ENCODE measurements at regions not wholly inside any gene's neighbourhood (a gene's known extent, or its start where the extent isn't known, plus 50 kb on each side); places are given as distances from the start of the nearest gene placed in this dataset.

DNA sequence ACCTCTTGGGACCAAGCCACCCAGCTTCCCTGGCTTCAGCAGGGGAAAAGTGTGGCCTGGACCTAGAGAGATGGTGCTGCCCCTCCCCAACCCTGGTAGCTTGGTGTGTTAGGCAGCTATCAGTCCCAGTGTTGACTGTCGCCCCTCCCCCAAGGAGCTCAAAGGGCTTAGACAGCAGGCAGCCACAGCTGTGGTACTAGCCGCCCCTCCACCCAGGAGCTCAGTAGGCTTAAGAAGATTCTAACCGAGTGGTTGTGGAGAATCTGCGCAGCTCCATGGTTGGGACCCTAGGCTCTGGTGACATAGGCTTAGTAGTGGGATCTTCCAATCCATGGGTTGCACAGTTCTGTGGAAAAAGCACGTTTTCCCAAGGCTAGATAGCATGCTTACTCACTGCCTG is 458.4 kb upstream of the LRRC4C start:
- TF ChIP-seq YY1 (IDR thresholded peaks at IDR 0.05; ENCODE audit: low read depth) (no peak), EP300 (IDR thresholded peaks at IDR 0.05; ENCODE audit: borderline replicate concordance) (no peak), CREB1 (IDR thresholded peaks at IDR 0.05; ENCODE audit: low read depth) (no peak)
- TF ChIP-seq, protein P1, sequence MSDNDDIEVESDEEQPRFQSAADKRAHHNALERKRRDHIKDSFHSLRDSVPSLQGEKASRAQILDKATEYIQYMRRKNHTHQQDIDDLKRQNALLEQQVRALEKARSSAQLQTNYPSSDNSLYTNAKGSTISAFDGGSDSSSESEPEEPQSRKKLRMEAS (IDR thresholded peaks at IDR 0.05): no peak
